GM21381 (cell line): ENCODE measurements at regions not wholly inside any gene's neighbourhood (a gene's known extent, or its start where the extent isn't known, plus 50 kb on each side); places are given as distances from the start of the nearest gene placed in this dataset.
A peak's percentile ranks its signal among the peaks of the same experiment; 100 is the strongest.

Experiments
- ATAC-seq: cut with Tn5 transposase; IDR thresholded peaks from one replicate; pipeline ENCODE4 v1.9.1; 2021; ENCODE audit warnings: mild to moderate bottlenecking, moderate library complexity; ENCODE audit not compliant: unreplicated experiment

- no peak for ATAC-seq
These were observed 150.9 kb downstream of the TM9SF2 start for GRCh38 chr13:99652141-99652540.

- no peak for ATAC-seq
These were observed 149.7 kb downstream of the TM9SF2 start for GRCh38 chr13:99651016-99651415.

GRCh38 chr13:99650410-99650809, 149.1 kb downstream of the TM9SF2 start:
- ATAC-seq, result no peak

- ATAC-seq, result no peak
These were observed 147.7 kb downstream of the TM9SF2 start for GRCh38 chr13:99648927-99649326.

- ATAC-seq, result no peak
These were observed 146.9 kb downstream of the TM9SF2 start for GRCh38 chr13:99648066-99648665.

- ATAC-seq, result no peak
These were observed 146.3 kb downstream of the TM9SF2 start for GRCh38 chr13:99647596-99647985.

- no peak for ATAC-seq
These were observed 145.8 kb downstream of the TM9SF2 start for GRCh38 chr13:99646866-99647595.

- no peak for ATAC-seq
These were observed 141.6 kb downstream of the TM9SF2 start for GRCh38 chr13:99642841-99643240.

- ATAC-seq, result no peak
These were observed 140.7 kb downstream of the TM9SF2 start for GRCh38 chr13:99642006-99642405.

- ATAC-seq, result no peak
These were observed 139.0 kb downstream of the TM9SF2 start for GRCh38 chr13:99640260-99640659.

GRCh38 chr13:99639126-99639525, 137.9 kb downstream of the TM9SF2 start:
- no peak for ATAC-seq

- ATAC-seq, result peak; percentile 75
These were observed 135.6 kb downstream of the TM9SF2 start for GRCh38 chr13:99636728-99637353.

- no peak for ATAC-seq
These were observed 135.0 kb downstream of the TM9SF2 start for GRCh38 chr13:99636306-99636705.

- ATAC-seq, result no peak
These were observed 133.4 kb downstream of the TM9SF2 start for GRCh38 chr13:99634672-99635071.

GRCh38 chr13:99630269-99630898, 129.1 kb downstream of the TM9SF2 start:
- no peak for ATAC-seq

GRCh38 chr13:99629641-99630040, 128.4 kb downstream of the TM9SF2 start:
- no peak for ATAC-seq

- no peak for ATAC-seq
These were observed 127.2 kb downstream of the TM9SF2 start for GRCh38 chr13:99628442-99628841.

- ATAC-seq, result no peak
These were observed 125.3 kb downstream of the TM9SF2 start for GRCh38 chr13:99626461-99627082.

- no peak for ATAC-seq
These were observed 123.8 kb downstream of the TM9SF2 start for GRCh38 chr13:99624936-99625540.

GRCh38 chr13:99620806-99621205, 119.5 kb downstream of the TM9SF2 start:
- no peak for ATAC-seq

- ATAC-seq, result no peak
These were observed 117.9 kb downstream of the TM9SF2 start for GRCh38 chr13:99619207-99619606.
